Neural progenitor cell (in vitro differentiated cells): ENCODE measurements at regions not wholly inside any gene's neighbourhood (a gene's known extent, or its start where the extent isn't known, plus 50 kb on each side); places are given as distances from the start of the nearest gene placed in this dataset.

Experiments
- CTCF ChIP-seq: fragments of 200-600 bp; sonication (generic); IDR thresholded peaks from 2 replicates; pipeline ENCODE4 v1.5.1; 2017; ENCODE audit warnings: antibody characterized with exemption, mild to moderate bottlenecking
- EZH2 ChIP-seq: fragments of 200-600 bp; sonication (generic); IDR thresholded peaks from 2 replicates; pipeline ENCODE4 v1.6.1; 2017; ENCODE audit warnings: antibody characterized with exemption, mild to moderate bottlenecking, moderate library complexity

- TF ChIP-seq CTCF (no peak), EZH2 (no peak)
These were observed 470.5 kb upstream of the UBE2E2 start for GRCh38 chr3:22732641-22733040.
